A673 (cell line): ENCODE measurements at regions not wholly inside any gene's neighbourhood (a gene's known extent, or its start where the extent isn't known, plus 50 kb on each side); places are given as distances from the start of the nearest gene placed in this dataset.
"Not testable (repeated sequence)": the region's sequence is repeated elsewhere in the genome, so short reads cannot be mapped to it uniquely, and the experiment has no call there.

Experiments used
- BruUV-seq: library from RNA; stranded (reverse); fragments of 400-500 nt; replicated peaks from 2 replicates; lab custom pipeline; 2021; lab: Mats Ljungman, UMichigan
- CTCF ChIA-PET: fragments of 300-600 bp; sonication (Branson Sonifier 250); formaldehyde crosslinking; loops from one replicate; lab custom pipeline; 2022; ENCODE audit warnings: antibody characterized with exemption; lab: Charles Lee
- POLR2A ChIA-PET: fragments of 300-600 bp; sonication (Branson Sonifier 250); formaldehyde crosslinking; loops from one replicate; lab custom pipeline; 2022; ENCODE audit warnings: antibody characterized with exemption; ENCODE audit not compliant: low non-redundant PET; lab: Charles Lee
- DNase-seq: peaks from one replicate; pipeline ENCODE4 v3.0.0-alpha.2; 2015; ENCODE audit warnings: low spot score
- H3K27ac ChIP-seq: fragments of 200-600 bp; sonication (generic); 2 replicates; pipeline ENCODE4 v1.5.1; 2016; ENCODE audit warnings: mixed run types, low read depth, mild to moderate bottlenecking, mixed read lengths, antibody characterized with exemption, low read length; ENCODE audit not compliant: poor library complexity, severe bottlenecking
- H3K27me3 ChIP-seq: fragments of 200-600 bp; sonication (generic); replicated peaks from 2 replicates; pipeline ENCODE4 v1.6.1; 2017; ENCODE audit warnings: mixed run types, low read depth, mild to moderate bottlenecking, mixed read lengths, antibody characterized with exemption, low read length; ENCODE audit not compliant: insufficient read depth, poor library complexity
- H3K36me3 ChIP-seq: fragments of 200-600 bp; sonication (generic); 2 replicates; pipeline ENCODE4 v1.6.1; 2016; ENCODE audit warnings: mixed run types, mild to moderate bottlenecking, mixed read lengths, antibody characterized with exemption, low read length; ENCODE audit not compliant: insufficient read depth, poor library complexity, severe bottlenecking
- H3K4me1 ChIP-seq: fragments of 200-600 bp; sonication (generic); 2 replicates; pipeline ENCODE4 v1.6.1; 2017; ENCODE audit warnings: mixed run types, mild to moderate bottlenecking, mixed read lengths, antibody characterized with exemption, low read length; ENCODE audit not compliant: insufficient read depth, poor library complexity, severe bottlenecking
- H3K4me3 ChIP-seq: fragments of 200-600 bp; sonication (generic); 2 replicates; pipeline ENCODE4 v1.5.1; 2016; ENCODE audit warnings: low read depth, mixed run types, mild to moderate bottlenecking, mixed read lengths, low read length; ENCODE audit not compliant: poor library complexity, severe bottlenecking
- H3K9me3 ChIP-seq: fragments of 200-600 bp; sonication (generic); 2 replicates; pipeline ENCODE4 v1.6.1; 2016; ENCODE audit warnings: mixed run types, low read depth, mild to moderate bottlenecking, mixed read lengths, antibody characterized with exemption, low read length; ENCODE audit not compliant: poor library complexity, severe bottlenecking
- CTCF ChIP-seq: fragments of 300-800, 200-600 bp; sonication (generic); conservative IDR thresholded peaks from 2 replicates; pipeline ENCODE4 v1.5.1; 2017; ENCODE audit warnings: low read depth, mild to moderate bottlenecking, antibody characterized with exemption, low read length, moderate library complexity, mixed read lengths
- EZH2 ChIP-seq: fragments of 200-600 bp; sonication (generic); IDR thresholded peaks from 2 replicates; pipeline ENCODE4 v1.6.1; 2017; ENCODE audit warnings: borderline replicate concordance, low read depth, mild to moderate bottlenecking, mixed read lengths, antibody characterized with exemption, low read length; ENCODE audit not compliant: poor library complexity, severe bottlenecking
- intact Hi-C: fragments of 100-400 bp; cut with micrococcal nuclease; formaldehyde crosslinking; loops from one replicate; pipeline ENCODE4 v1.10.0; 2022; ENCODE audit not compliant: unreplicated experiment

GRCh38 chr9:108254236-108254635, 601.5 kb downstream of the ACTL7B start:
- TF ChIP-seq EZH2, result no peak
- no TSS peak for BruUV-seq
- Histone ChIP-seq H3K27ac (no peak overlapping the region), H3K9me3 (no peaks in the 10 kb centered on the region), H3K4me3 (no peak overlapping the region), H3K4me1 (no peaks in the 10 kb centered on the region), H3K27me3 (no peaks in the 10 kb centered on the region), H3K36me3 (no peaks in the 10 kb centered on the region)
- ChIA-PET CTCF (no interaction called here), POLR2A (no interaction called here)
- DNase-seq, result no peak
- intact Hi-C loops, result no loop called here

- intact Hi-C loops, BruUV-seq, H3K4me1 ChIP-seq, H3K4me3 ChIP-seq, H3K27ac ChIP-seq, CTCF ChIA-PET, DNase-seq, H3K9me3 ChIP-seq, H3K36me3 ChIP-seq, H3K27me3 ChIP-seq, POLR2A ChIA-PET: not testable (repeated sequence)
These were observed 608.4 kb downstream of the ACTL7B start for GRCh38 chr9:108247391-108247790.

- Histone ChIP-seq H3K27me3 (no peaks in the 10 kb centered on the region), H3K4me3 (no peak overlapping the region), H3K4me1 (no peaks in the 10 kb centered on the region), H3K36me3 (no peaks in the 10 kb centered on the region), H3K9me3 (no peaks in the 10 kb centered on the region), H3K27ac (no peak overlapping the region)
- POLR2A ChIA-PET, result no interaction called here
- no peak for DNase-seq
- intact Hi-C loops, result no loop called here
- BruUV-seq, result no TSS peak
- CTCF ChIA-PET, result no interaction called here
- TF ChIP-seq EZH2 (no peak), CTCF (no peak)
These were observed 609.9 kb downstream of the ACTL7B start for GRCh38 chr9:108245901-108246300.

- no peaks in the 10 kb centered on the region for H3K27me3 ChIP-seq
- no peaks in the 10 kb centered on the region for H3K36me3 ChIP-seq
- H3K4me1 ChIP-seq, result no peaks in the 10 kb centered on the region
- intact Hi-C loops, result no loop called here
- no peak overlapping the region for H3K4me3 ChIP-seq
- no peaks in the 10 kb centered on the region for H3K9me3 ChIP-seq
- TF ChIP-seq EZH2 (no peak), CTCF (no peak)
- BruUV-seq, result no TSS peak
- no peak overlapping the region for H3K27ac ChIP-seq
- ChIA-PET POLR2A (no interaction called here), CTCF (no interaction called here)
- no peak for DNase-seq
These were observed 610.5 kb downstream of the ACTL7B start for GRCh38 chr9:108245331-108245730.
